LHCN-M2 (cell line): ENCODE measurements at regions not wholly inside any gene's neighbourhood (a gene's known extent, or its start where the extent isn't known, plus 50 kb on each side); places are given as distances from the start of the nearest gene placed in this dataset.
A peak's percentile ranks its signal among the peaks of the same experiment; 100 is the strongest.

ENCODE experiments used
- DNase-seq: peaks from one replicate; pipeline ENCODE4 v3.0.0-alpha.2; 2012; ENCODE audit warnings: low read depth

GRCh38 chr12:75908961-75909605 is 122.5 kb downstream of the PHLDA1 start:
- DNase-seq: peak; percentile 93

DNA sequence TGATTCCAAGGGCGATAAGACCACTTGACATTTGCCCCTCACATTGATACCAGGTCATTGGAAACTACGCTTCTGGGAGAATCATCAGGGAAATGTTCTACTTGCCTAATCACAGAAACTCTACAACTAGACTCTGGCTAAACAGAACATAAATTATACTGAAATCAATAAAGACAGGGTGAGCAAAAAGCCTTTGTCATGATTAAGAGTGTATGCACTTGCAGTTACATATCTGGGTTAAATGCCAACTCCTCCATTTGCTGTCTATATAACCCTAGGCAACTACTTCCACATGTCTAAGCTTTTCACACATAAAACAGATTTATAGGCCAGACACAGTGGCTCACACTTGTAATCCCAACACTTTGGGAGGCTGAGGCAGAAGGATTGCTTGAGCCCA is 125.7 kb downstream of the PHLDA1 start:
- DNase-seq: no peak

GRCh38 chr12:75900781-75901254 is 130.8 kb downstream of the PHLDA1 start:
- no peak for DNase-seq

- no peak for DNase-seq
Observed at GRCh38 chr12:75900226-75900625, 131.3 kb downstream of the PHLDA1 start.

DNA sequence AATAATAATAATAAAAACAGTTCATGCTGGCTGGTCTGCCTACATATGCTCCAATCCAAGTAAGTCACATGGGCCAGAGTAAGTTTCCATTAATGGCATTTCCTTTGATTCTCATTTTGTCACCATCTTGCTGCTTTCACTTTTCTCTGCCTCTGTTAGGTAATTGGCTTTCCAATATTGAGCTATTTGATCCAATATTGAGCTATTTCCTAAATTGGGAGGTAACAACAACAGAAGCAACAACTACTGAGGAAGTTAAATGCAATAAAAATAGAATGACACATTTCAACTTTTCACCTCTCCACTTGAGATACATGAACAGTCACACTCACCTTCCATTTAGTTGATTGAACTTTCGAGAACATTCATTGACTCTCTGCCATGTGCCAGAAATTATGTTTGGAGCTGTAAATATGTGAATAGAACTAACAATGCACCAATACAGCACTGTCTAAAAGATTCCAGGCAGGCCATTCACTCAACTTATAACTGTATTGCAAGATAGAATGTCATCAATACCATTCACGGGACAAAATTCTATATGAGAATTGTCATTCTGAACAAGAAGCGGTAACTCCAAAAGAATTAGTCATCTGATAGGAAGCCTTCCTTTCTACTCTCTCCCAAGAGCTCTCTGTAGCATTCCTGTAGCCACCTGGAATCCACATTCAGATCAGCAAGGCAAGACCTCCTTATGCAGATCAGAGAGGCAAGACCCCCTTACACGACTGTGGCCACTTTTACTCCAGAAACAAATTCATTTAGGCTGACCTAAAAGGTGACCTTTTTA is 136.4 kb downstream of the PHLDA1 start:
- DNase-seq: no peak

GRCh38 chr12:75893765-75894164 is 137.8 kb downstream of the PHLDA1 start:
- DNase-seq: no peak

DNA sequence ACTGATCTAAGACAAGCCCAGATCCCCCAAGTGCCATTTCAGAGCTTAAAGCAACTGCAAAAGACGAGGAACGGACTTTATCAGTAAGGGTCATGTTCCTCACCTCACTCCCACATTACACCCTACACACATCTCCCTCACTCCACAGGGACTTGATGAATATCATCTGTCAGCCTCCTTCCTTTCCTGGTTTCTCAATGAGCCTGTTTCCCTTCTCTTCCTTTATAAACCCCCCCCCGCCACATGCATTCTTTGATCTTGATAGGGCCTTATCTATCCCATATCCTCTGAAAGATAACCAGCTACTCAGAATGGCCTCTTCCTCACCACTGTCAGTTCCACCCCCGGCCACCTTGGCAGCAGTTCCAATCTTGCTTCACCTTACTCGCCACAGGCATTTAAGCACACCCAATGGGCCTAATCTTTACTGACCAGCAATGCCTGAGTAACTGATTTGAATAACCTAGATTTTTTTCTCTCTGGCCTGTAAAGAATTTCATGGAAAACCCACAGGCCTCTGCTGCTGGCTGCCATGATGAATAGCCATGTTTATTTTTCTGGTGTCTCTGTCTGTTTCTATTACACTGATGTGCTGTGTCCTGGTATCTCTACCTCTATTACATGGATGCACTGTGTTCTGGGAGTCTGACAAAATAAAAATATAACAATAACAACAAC is 138.7 kb downstream of the PHLDA1 start:
- DNase-seq: peak; percentile 28

GRCh38 chr12:75891072-75891471 is 140.5 kb downstream of the PHLDA1 start:
- DNase-seq: no peak

- DNase-seq: peak; percentile 30
Observed at GRCh38 chr12:75890660-75891059, 140.9 kb downstream of the PHLDA1 start.

DNA sequence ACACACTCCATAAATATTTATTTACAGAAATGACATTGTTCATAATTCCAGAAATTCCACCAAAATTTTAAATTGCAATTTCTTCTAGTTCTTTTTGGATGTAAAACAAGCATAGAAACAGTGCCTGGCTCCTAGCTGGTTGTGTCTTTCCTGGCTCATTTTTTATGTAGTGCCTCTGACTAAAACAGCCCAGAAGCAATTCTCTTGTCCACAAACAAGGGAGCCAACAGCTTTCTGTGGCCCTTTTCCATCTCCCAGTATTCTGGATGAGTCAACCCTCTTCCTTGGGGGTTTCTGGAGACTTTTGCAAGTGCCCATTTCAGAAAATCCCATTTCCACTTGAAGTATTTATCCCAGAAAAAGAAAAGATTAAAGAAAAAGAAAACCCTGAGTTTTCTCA is 141.4 kb downstream of the PHLDA1 start:
- peak; percentile 37 for DNase-seq

DNA sequence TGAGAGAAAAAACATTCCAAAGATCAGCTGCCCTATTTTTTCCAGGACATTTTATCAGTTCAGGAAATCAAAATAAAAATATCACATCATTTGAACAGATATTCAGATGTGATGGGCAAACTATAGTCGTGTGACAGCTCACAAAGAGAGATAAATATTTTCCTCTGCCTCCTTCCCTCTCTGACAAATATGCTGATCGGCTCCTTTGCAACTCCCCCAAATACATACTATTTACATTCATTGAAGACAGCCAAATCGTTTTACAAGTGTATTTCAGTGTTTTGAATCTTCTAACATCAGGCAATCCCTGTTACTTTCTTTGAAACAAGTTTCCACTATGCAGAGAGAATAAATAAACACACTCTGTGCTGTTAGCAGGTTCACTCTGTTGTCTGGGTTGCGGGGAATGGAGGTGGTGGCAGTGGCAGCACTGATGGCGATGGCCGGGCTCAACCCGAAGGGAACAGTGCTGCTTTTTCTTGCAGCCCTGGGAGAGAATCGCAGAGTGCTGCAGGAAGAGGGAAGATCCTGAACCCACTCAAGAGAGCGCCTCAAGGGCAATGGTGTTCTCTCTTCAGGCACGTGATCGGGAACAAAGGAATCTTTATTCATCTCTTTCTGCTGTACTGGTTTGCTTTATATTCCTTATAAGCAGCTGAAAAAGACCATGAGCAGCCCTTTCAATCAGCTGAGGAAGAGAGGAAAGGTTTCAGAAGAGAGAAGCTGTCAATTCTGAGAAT is 142.5 kb downstream of the PHLDA1 start:
- no peak for DNase-seq

- DNase-seq: no peak
Observed at GRCh38 chr12:75888399-75888798, 143.2 kb downstream of the PHLDA1 start.

GRCh38 chr12:75887979-75888378 is 143.6 kb downstream of the PHLDA1 start:
- no peak for DNase-seq

GRCh38 chr12:75884465-75884985 is 147.1 kb downstream of the PHLDA1 start:
- DNase-seq: no peak

DNA sequence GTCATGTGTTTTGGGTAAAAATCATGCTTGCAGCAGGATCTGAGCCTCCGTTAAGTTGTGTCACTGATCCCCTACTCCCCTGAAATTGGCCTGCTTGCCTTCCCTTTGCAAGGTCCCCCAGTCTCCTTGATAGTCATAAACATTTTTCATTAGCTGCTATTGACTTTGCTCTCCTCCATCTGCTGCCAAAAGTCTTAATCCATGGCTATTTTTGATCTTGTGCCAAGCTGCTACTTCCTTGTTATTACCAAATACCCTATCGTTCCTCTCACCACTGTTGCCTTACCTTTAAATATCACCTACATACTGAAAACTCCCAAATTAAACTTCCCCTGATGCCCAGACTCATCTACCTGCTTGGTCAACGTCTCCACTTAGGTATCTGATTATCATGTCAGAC is 148.3 kb downstream of the PHLDA1 start:
- DNase-seq: no peak

GRCh38 chr12:75882421-75882820 is 149.2 kb downstream of the PHLDA1 start:
- DNase-seq: no peak

- DNase-seq: no peak
Observed at GRCh38 chr12:75881920-75882319, 149.7 kb downstream of the PHLDA1 start.

- DNase-seq: peak; percentile 35
Observed at GRCh38 chr12:75877763-75878621, 153.6 kb downstream of the PHLDA1 start.

DNA sequence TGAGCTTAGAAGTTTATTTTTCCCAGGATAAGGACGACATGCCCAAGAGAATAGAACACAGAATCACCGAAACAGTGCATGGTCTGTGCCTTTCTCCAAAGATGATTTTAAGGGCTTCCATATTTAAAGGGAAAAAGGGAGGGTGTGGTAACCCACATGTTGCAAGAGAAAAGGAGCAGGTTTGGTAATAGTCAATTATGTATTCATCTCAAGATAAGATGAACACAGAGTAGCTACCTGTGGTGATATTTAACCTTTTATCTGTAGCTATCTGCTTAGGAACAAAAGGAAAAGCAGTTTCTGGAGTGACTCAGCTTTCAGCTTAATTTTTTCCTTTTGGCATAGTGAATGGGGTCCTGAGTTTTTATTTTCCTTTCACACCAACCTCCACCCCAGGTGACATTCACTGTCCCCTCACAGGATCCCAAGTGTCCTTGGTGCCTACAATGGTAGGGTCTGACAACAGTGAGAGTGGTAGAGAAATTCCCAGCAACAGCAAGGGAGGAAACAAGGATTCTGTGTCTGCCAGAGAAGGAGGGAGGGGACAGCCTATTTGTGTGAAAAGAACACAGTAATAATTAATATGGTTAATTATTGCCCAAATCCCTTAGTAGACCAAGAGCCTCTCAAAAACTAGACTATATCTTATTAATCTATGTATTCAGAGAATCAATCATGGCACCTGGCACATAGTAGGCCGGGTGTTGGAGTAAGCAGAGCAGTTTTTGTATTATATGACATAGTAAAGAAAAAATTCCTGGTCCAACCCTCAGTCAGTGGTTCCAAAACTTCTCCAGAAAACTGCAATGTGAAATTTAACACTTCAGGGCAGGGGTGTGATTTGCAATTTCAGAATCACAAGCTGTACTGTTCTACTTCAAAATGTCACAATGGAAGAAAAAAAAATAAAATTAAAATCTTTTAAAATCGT is 154.5 kb downstream of the PHLDA1 start:
- peak; percentile 46 for DNase-seq
